GM21390 (cell line): ENCODE measurements at regions not wholly inside any gene's neighbourhood (a gene's known extent, or its start where the extent isn't known, plus 50 kb on each side); places are given as distances from the start of the nearest gene placed in this dataset.

Source experiments
- ATAC-seq: cut with Tn5 transposase; IDR thresholded peaks from one replicate; pipeline ENCODE4 v1.9.1; 2021; ENCODE audit not compliant: unreplicated experiment

DNA sequence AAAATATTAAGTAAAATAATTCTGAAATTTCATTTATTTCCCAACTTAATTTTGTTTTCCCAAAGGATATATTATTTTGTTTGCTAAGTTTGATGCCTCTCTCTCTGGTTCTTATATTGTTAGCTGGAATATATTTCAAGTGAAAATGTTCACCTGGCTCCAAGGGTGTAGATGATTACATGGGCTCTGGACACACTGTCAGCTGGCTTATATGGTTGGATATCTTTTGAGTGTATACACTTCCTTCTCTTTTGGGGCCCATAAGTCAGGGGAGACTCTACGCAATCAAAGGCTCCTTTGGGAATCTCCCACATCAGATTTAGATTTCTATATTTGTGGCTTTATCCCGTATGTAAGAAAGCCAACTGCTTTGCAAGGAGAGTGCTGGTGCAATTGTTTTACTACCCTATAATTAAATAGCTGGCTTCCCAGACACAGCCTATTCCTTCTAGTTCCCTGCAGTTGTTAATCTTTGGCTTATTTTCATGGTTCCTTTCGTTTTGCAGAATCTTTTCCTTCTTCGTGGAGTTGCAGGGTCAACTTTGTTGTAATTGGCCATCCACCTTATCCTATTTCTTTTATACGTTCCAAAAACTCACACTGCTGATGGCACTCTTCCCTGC, 225.7 kb downstream of the DPH6 start:
- no peak for ATAC-seq

- no peak for ATAC-seq
Measured at GRCh38 chr15:35319354-35319753, 226.6 kb downstream of the DPH6 start.

GRCh38 chr15:35317217-35317616, 228.7 kb downstream of the DPH6 start:
- ATAC-seq = no peak

GRCh38 chr15:35312344-35312743, 227.2 kb upstream of the NANOGP8 start:
- no peak for ATAC-seq

DNA sequence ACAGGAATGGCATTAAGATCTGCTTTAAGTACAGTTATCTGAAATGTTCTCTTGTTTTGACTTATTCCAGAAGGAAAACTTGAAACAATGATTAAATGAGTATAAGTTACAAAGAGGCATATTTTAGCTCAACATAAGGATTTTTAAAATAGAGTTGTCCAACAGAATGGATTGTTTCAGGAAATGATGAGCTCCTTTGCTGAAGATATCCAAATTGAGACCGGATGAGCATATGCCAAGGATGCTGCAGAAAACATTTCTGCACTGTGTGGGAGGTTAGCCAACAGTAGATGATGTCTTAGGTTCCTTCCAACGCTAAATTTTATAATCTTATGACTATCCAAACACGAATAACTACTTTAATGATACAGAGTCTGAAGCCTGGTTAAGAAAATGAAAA, 226.5 kb upstream of the NANOGP8 start:
- ATAC-seq = no peak

GRCh38 chr15:35309886-35310285, 224.8 kb upstream of the NANOGP8 start:
- ATAC-seq = no peak

DNA sequence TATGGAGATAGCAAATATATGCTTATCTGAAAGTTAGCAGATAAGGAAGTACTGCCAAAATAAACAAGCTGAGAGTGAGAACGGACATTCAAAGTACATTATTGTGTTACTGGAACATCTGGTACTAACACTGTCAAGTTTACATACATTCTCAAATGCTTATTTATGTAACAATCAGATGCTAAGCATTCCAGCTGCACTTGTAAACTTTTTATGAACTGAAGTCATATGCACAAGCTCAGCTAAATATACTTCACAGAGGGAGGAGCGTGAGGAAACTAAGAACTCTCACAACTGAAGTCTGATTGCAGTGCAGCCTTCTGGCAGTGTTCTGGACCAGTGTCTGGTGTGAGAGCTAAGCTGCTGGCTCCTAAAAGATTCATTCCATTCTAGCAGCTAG, 223.7 kb upstream of the NANOGP8 start:
- ATAC-seq = no peak

DNA sequence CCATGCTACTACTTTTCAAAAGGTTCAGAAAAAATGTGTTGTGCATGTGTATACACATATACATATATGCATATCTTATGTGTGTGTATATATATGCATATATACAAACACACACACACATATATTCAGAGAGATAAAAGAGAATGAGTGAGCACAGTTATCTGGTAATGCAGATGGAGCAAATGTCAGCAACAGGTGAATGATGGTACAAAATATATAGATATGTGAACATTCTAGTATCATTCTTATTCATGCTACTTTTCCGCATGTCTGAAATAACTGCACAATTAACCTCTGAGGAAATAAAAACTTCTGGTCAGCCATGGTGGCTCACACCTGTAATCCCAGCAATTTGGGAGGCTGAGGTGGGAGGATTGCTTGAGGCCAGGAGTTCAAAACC, 222.6 kb upstream of the NANOGP8 start:
- ATAC-seq = no peak

- no peak for ATAC-seq
Measured at GRCh38 chr15:35307026-35307425, 221.9 kb upstream of the NANOGP8 start.

- no peak for ATAC-seq
Measured at GRCh38 chr15:35306361-35306981, 221.4 kb upstream of the NANOGP8 start.

DNA sequence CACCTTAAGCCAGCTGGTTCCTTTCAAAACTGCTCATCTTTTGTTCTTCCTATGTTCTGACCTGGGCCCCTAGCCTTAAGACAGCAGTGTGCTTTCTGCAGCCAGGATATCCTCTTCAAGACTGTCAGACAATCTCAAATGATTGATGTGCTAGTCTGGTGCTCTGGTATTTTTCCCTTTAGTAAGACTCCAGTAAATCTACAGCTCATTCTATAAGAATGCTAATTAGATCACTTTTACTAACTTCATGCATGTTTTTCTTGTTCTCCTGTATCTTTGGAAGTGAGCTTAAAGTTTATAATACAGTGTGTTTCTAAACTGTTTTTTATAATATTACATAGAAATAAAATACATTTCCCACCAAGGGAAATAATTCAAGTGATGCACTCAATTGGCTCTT, 220.9 kb upstream of the NANOGP8 start:
- no peak for ATAC-seq

DNA sequence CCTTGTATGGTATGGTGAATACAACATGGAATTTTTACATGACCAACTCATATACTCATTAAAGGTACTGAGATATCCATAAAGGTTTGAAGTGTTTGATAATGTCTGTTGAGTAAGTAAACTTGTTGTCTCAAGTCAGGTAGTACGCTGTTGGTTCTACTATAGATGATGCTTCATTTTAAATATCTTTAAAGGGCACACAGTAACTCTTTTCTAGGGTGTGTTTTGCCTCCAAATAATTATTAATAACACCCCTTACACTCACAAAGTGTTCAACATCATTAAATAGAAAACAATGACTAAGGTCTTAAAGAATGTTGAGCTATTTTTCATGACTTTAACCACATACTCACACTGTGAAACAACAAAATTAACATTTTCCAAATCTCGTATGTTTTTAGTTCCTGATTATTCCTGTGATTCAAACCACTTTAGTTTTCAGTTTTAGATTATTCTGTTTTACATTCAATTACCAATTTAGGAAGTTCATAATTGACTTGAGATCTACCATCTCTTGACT, 220.0 kb upstream of the NANOGP8 start:
- no peak for ATAC-seq

GRCh38 chr15:35304389-35304788, 219.3 kb upstream of the NANOGP8 start:
- ATAC-seq = no peak

DNA sequence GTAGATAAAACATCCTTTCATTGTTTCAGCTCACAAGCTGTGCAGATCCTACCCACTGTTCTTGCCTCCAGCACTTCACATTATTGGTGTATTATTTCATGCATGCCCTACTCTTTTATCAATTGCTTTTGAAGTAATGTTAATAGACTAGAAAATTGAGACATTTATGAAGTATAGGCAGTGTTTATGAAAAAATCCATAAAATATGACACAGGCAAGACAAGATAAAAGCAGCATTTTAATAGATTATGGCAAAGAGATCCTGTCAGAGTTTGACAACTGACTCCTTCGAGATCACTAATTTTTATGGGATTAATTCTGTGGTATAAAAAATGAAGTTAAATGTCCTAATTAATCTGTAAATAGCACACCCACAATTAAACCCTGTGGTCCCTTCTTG, 217.2 kb upstream of the NANOGP8 start:
- no peak for ATAC-seq

GRCh38 chr15:35301088-35301487, 216.0 kb upstream of the NANOGP8 start:
- no peak for ATAC-seq

- no peak for ATAC-seq
Measured at GRCh38 chr15:35299059-35299735, 214.1 kb upstream of the NANOGP8 start.

DNA sequence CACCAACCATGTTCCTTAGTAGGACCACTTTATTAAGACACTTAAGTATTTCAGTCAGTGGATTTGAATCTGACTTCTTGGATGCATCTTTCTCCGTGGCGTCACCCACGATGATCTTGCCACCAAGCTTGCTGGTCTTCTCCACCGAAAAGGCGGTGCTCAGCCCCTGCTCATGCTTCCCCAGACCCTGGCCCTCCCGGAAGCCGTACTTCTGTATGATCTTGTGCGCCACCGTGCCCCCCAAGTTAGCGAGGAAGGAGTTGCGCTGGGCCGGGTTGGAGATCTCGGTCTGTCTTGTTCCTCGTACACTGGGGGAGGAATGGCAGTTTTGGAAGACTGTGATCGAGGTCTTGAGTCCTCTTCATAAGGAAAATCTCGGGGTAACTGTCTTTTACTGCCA, 213.4 kb upstream of the NANOGP8 start:
- no peak for ATAC-seq

GRCh38 chr15:35293353-35294130, 208.4 kb upstream of the NANOGP8 start:
- ATAC-seq = no peak

DNA sequence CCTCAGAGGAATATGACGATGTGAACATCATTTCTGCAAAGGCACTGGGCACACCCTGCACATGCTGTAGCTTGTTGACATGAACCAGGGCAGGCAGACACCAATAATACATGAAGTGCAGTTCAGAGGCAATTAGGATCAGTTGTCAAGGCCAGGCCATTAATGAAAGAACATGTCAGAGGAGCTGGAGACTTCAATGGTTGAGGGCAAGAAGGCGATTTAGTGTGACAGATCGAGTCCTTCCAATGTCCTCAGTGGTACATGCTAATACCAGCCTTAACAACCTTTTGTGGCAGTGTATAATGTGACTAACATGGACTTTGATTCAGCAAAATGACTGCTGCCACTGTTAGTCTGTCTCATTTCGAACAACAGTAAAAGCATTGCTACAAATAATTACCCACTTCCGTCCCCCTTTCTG, 205.2 kb upstream of the NANOGP8 start:
- no peak for ATAC-seq

GRCh38 chr15:35289024-35289617, 204.0 kb upstream of the NANOGP8 start:
- ATAC-seq = no peak

GRCh38 chr15:35288580-35288979, 203.5 kb upstream of the NANOGP8 start:
- no peak for ATAC-seq
